Brain microvascular endothelial cell (primary cell): ENCODE measurements at regions not wholly inside any gene's neighbourhood (a gene's known extent, or its start where the extent isn't known, plus 50 kb on each side); places are given as distances from the start of the nearest gene placed in this dataset.

Source experiments
- DNase-seq: peaks from one replicate; pipeline ENCODE4 v3.0.0-alpha.2; 2020
- H3K27ac ChIP-seq: fragments of 250-450 bp; sonication (Bioruptor Pico); 2 replicates; pipeline ENCODE4 v1.5.1; 2020; ENCODE audit warnings: mild to moderate bottlenecking, moderate library complexity
- H3K27me3 ChIP-seq: fragments of 250-450 bp; sonication (Bioruptor Pico); replicated peaks from 2 replicates; pipeline ENCODE4 v1.5.1; 2020; ENCODE audit warnings: mild to moderate bottlenecking
- H3K36me3 ChIP-seq: fragments of 250-450 bp; sonication (Bioruptor Pico); replicated peaks from 2 replicates; pipeline ENCODE4 v1.5.1; 2020; ENCODE audit warnings: mild to moderate bottlenecking
- H3K4me3 ChIP-seq: 2 replicates; pipeline ENCODE4 v1.5.1; 2011; ENCODE audit warnings: low read depth, mild to moderate bottlenecking, control low read depth, low read length, moderate library complexity
- CTCF ChIP-seq: IDR thresholded peaks from 2 replicates; pipeline ENCODE4 v1.5.1; 2011; ENCODE audit warnings: low read depth, mild to moderate bottlenecking, moderate library complexity, low read length, control low read depth, inconsistent platforms; ENCODE audit errors: missing control alignments
- in situ Hi-C: cut with HindIII; loops from 2 replicates; pipeline ENCODE4 v1.10.0; 2017; ENCODE audit warnings: low sequenced_read_pairs, low pct_ligation_motif_present

- Histone ChIP-seq H3K27ac (no peak overlapping the region), H3K36me3 (no peaks in the 10 kb centered on the region), H3K4me3 (no peak overlapping the region), H3K27me3 (no peaks in the 10 kb centered on the region)
- in situ Hi-C loops: no loop called here
- TF ChIP-seq CTCF: no peak
- DNase-seq: no peak
These were observed 608.6 kb upstream of the KIRREL3 start for GRCh38 chr11:127609025-127609773.

DNA sequence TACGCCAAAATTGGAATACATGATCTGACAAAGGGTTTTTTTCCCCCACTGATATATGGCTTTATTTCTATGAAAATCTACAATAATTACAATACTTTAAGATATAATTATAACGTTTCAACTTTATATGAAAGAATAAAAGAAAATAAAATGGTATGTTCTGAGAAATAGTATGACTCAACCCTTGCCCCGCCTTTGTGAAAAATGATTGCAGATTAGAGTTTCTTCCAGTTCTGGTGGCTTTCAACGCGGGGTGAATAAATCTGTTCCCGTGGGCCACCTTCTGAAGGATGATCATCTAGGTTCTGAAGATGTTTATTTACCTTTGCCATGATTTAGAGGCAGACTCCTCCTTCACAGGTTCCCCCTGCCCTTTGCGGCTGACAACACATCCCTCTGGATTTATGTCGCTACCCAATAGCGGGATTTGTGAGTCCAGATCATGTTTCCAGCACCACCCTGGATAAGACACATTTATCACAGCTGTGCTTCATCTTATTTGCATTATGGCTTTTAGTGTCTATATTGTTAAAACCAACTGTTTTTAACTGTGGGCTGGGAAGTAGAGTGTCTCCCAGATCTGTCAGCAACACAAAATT lies 607.0 kb upstream of the KIRREL3 start:
- no peak for TF ChIP-seq CTCF
- no peak overlapping the region for H3K27ac ChIP-seq
- no peaks in the 10 kb centered on the region for H3K36me3 ChIP-seq
- in situ Hi-C loops: no loop called here
- no peak overlapping the region for H3K4me3 ChIP-seq
- no peaks in the 10 kb centered on the region for H3K27me3 ChIP-seq
- no peak for DNase-seq

GRCh38 chr11:127601578-127601977 lies 601.0 kb upstream of the KIRREL3 start:
- no peaks in the 10 kb centered on the region for H3K36me3 ChIP-seq
- DNase-seq: no peak
- TF ChIP-seq CTCF: no peak
- H3K27me3 ChIP-seq: no peaks in the 10 kb centered on the region
- in situ Hi-C loops: no loop called here
- no peak overlapping the region for H3K27ac ChIP-seq
- H3K4me3 ChIP-seq: no peak overlapping the region

DNA sequence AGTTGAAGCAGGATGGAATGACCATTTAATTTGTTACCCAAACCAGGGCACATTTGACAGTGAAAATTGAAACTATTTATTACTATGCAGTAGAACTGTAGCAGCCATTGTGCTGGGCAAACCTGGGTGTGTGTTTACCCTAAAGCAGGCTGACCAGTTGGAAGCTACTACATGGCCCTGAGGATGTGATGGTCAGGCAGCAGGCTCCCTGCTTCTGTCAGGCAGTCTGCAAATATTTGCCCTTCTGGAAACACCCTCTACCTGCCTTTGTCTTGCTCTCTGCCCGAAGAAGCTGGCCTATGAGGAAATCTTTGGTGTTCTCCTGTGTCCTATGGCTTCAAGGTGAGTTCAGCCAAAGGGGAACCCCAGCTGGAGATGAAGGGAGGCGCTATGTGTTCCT lies 600.1 kb upstream of the KIRREL3 start:
- Histone ChIP-seq H3K4me3 (no peak overlapping the region), H3K27me3 (no peaks in the 10 kb centered on the region), H3K27ac (no peak overlapping the region), H3K36me3 (no peaks in the 10 kb centered on the region)
- DNase-seq: no peak
- TF ChIP-seq CTCF: no peak
- in situ Hi-C loops: no loop called here

DNA sequence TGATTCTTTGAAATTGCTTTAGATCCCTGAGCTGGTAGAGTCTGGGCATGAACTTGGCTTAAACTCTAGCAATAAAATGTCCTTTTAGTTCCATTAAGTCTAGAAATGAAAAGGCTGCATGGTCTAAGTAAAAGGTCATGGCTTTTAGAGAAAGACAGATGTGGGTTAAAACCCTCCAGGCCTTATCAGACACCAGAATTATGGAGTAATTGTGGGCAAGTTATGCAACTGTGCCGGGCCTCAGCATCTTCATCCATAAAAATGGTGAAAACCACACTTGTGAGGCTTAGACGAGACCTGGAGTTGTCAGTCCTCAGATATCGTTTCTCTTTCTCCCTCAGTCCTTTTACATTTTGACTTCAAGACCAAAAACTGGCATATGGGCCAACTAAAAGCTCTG lies 597.9 kb upstream of the KIRREL3 start:
- no peak for DNase-seq
- H3K27ac ChIP-seq: no peak overlapping the region
- H3K27me3 ChIP-seq: no peaks in the 10 kb centered on the region
- H3K4me3 ChIP-seq: no peak overlapping the region
- no peaks in the 10 kb centered on the region for H3K36me3 ChIP-seq
- TF ChIP-seq CTCF: no peak
- in situ Hi-C loops: no loop called here
